H9 (cell line): ENCODE measurements at regions not wholly inside any gene's neighbourhood (a gene's known extent, or its start where the extent isn't known, plus 50 kb on each side); places are given as distances from the start of the nearest gene placed in this dataset.

Experiments used
- DNase-seq: peaks from one replicate; pipeline ENCODE4 v3.0.0-alpha.2; 2017
- H2AFZ ChIP-seq: one replicate; pipeline ENCODE4 v1.6.1; 2013; ENCODE audit warnings: mild to moderate bottlenecking, low read length, control low read depth, moderate library complexity
- H2AK5ac ChIP-seq: 2 replicates; pipeline ENCODE4 v1.6.1; 2013; ENCODE audit warnings: low read length, control low read depth, mixed read lengths; ENCODE audit not compliant: insufficient read length
- H2BK120ac ChIP-seq: one replicate; pipeline ENCODE4 v1.6.1; 2013; ENCODE audit warnings: low read depth, mild to moderate bottlenecking, low read length, control low read depth, inconsistent platforms; ENCODE audit not compliant: poor library complexity, severe bottlenecking
- H2BK12ac ChIP-seq: 2 replicates; pipeline ENCODE4 v1.6.1; 2013; ENCODE audit warnings: low read length, control low read depth, mixed read lengths, low read depth; ENCODE audit not compliant: insufficient read length
- H2BK15ac ChIP-seq: 2 replicates; pipeline ENCODE4 v1.6.1; 2013; ENCODE audit warnings: low read depth, low read length, control low read depth
- H2BK20ac ChIP-seq: one replicate; pipeline ENCODE4 v1.6.1; 2013; ENCODE audit warnings: low read depth, mild to moderate bottlenecking, low read length, control low read depth, inconsistent platforms; ENCODE audit not compliant: poor library complexity, severe bottlenecking
- H2BK5ac ChIP-seq: 2 replicates; pipeline ENCODE4 v1.6.1; 2013; ENCODE audit warnings: low read length, control low read depth, mixed read lengths; ENCODE audit not compliant: insufficient read length
- H3K14ac ChIP-seq: 2 replicates; pipeline ENCODE4 v1.6.1; 2013; ENCODE audit warnings: low read length, control low read depth; ENCODE audit not compliant: insufficient read depth
- H3K18ac ChIP-seq: 2 replicates; pipeline ENCODE4 v1.6.1; 2013; ENCODE audit warnings: low read depth, mild to moderate bottlenecking, mixed read lengths, low read length, control low read depth; ENCODE audit not compliant: insufficient read length
- H3K23ac ChIP-seq: 2 replicates; pipeline ENCODE4 v1.6.1; 2013; ENCODE audit warnings: low read length, control low read depth, mixed read lengths, low read depth; ENCODE audit not compliant: insufficient read length
- H3K23me2 ChIP-seq: 2 replicates; pipeline ENCODE4 v1.6.1; 2013; ENCODE audit warnings: low read depth, mild to moderate bottlenecking, mixed read lengths, low read length, control low read depth; ENCODE audit not compliant: insufficient read length, poor library complexity, severe bottlenecking
- H3K27ac ChIP-seq: 2 replicates; pipeline ENCODE4 v1.5.1; 2013; ENCODE audit warnings: low read length, control low read depth, mixed read lengths, low read depth; ENCODE audit not compliant: insufficient read length
- H3K27me3 ChIP-seq: 2 replicates; pipeline ENCODE4 v1.6.1; 2013; ENCODE audit warnings: low read length, control low read depth, inconsistent platforms; ENCODE audit not compliant: insufficient read depth
- H3K4ac ChIP-seq: 2 replicates; pipeline ENCODE4 v1.6.1; 2013; ENCODE audit warnings: low read depth, mild to moderate bottlenecking, control low read depth, inconsistent platforms, low read length, moderate library complexity
- H3K4me1 ChIP-seq: 2 replicates; pipeline ENCODE4 v1.6.1; 2013; ENCODE audit warnings: low read length, control low read depth, inconsistent platforms; ENCODE audit not compliant: insufficient read depth
- H3K4me2 ChIP-seq: 2 replicates; pipeline ENCODE4 v1.6.1; 2013; ENCODE audit warnings: low read length, control low read depth, mixed read lengths; ENCODE audit not compliant: insufficient read length, insufficient read depth
- H3K56ac ChIP-seq: 2 replicates; pipeline ENCODE4 v1.6.1; 2013; ENCODE audit warnings: low read depth, mild to moderate bottlenecking, mixed read lengths, low read length, control low read depth; ENCODE audit not compliant: insufficient read length
- H3K79me1 ChIP-seq: 2 replicates; pipeline ENCODE4 v1.6.1; 2013; ENCODE audit warnings: low read depth, mild to moderate bottlenecking, moderate library complexity, low read length, control low read depth, inconsistent platforms; ENCODE audit not compliant: insufficient read depth, poor library complexity, severe bottlenecking
- H3K79me2 ChIP-seq: 2 replicates; pipeline ENCODE4 v1.6.1; 2013; ENCODE audit warnings: low read length, control low read depth, inconsistent platforms; ENCODE audit not compliant: insufficient read depth
- H3K9ac ChIP-seq: 2 replicates; pipeline ENCODE4 v1.6.1; 2013; ENCODE audit warnings: low read length, control low read depth, mixed read lengths; ENCODE audit not compliant: insufficient read length; ENCODE audit errors: extremely low read depth
- H3K9me3 ChIP-seq: one replicate; pipeline ENCODE4 v1.6.1; 2013; ENCODE audit warnings: low read depth, low read length, inconsistent platforms; ENCODE audit not compliant: control insufficient read depth
- H3T11ph ChIP-seq: one replicate; pipeline ENCODE4 v1.6.1; 2013; ENCODE audit warnings: mild to moderate bottlenecking, low read length, control low read depth, inconsistent platforms
- H4K20me1 ChIP-seq: one replicate; pipeline ENCODE4 v1.6.1; 2013; ENCODE audit not compliant: control insufficient read depth, insufficient read length, insufficient read depth
- H4K5ac ChIP-seq: 2 replicates; pipeline ENCODE4 v1.6.1; 2013; ENCODE audit warnings: low read depth, mild to moderate bottlenecking, mixed read lengths, low read length, control low read depth; ENCODE audit not compliant: insufficient read length
- H4K8ac ChIP-seq: replicated peaks from 2 replicates; pipeline ENCODE4 v1.6.1; 2013; ENCODE audit warnings: low read length, control low read depth, mixed read lengths, low read depth; ENCODE audit not compliant: insufficient read length
- H4K91ac ChIP-seq: 2 replicates; pipeline ENCODE4 v1.6.1; 2013; ENCODE audit warnings: low read depth, mild to moderate bottlenecking, moderate library complexity, mixed read lengths, low read length, control low read depth; ENCODE audit not compliant: insufficient read length
- H3K27ac Mint-ChIP-seq, 3 experiments: 2 replicates in 2 of 3; 3 replicates in 1 of 3; pipeline ENCODE4 v1.8.0; 2020 to 2021; ENCODE audit warnings: mixed read lengths in 3 of 3, mild to moderate bottlenecking in 1 of 3, moderate library complexity in 1 of 3
- H3K27me3 Mint-ChIP-seq: 2 replicates; pipeline ENCODE4 v1.8.0; 2021; ENCODE audit warnings: low read depth, mild to moderate bottlenecking, moderate library complexity, mixed read lengths
- H3K36me3 Mint-ChIP-seq, 3 experiments: 2 replicates in 2 of 3; 3 replicates in 1 of 3; pipeline ENCODE4 v1.8.0; 2020 to 2021; ENCODE audit warnings: low read depth in 3 of 3, mixed read lengths in 3 of 3; ENCODE audit not compliant: insufficient read depth in 1 of 3
- H3K4me1 Mint-ChIP-seq, 2 experiments: 2 replicates each; pipeline ENCODE4 v1.8.0; 2020; ENCODE audit warnings: mixed read lengths in 2 of 2
- H3K4me3 Mint-ChIP-seq, 2 experiments: 2 replicates in 1 of 2; 3 replicates in 1 of 2; pipeline ENCODE4 v1.8.0; 2020 to 2021; ENCODE audit warnings: mild to moderate bottlenecking in 2 of 2, mixed read lengths in 2 of 2, moderate library complexity in 1 of 2
- H3K9me3 Mint-ChIP-seq, 2 experiments: 2 replicates in 1 of 2; 3 replicates in 1 of 2; pipeline ENCODE4 v1.8.0; 2020; ENCODE audit warnings: mild to moderate bottlenecking in 2 of 2, mixed read lengths in 2 of 2, moderate library complexity in 1 of 2
- WGBS: extraction: QIAGEN DNeasy Blood & Tissue Kit; methylation state at CpG from one replicate; pipeline ENCODE4 v1.1.7; 2013; ENCODE audit warnings: missing lambda C conversion rate, low lambda C conversion rate, mixed read lengths; ENCODE audit not compliant: insufficient read length; ENCODE audit errors: extremely low coverage; 5-methylcytosine and 5-hydroxymethylcytosine counted together
- TF ChIP-seq, protein P1 (sequence below): fragments of 200-600 bp; sonication (generic); conservative IDR thresholded peaks from 3 replicates; pipeline ENCODE4 v1.8.0; 2021; ENCODE audit warnings: antibody characterized with exemption, mild to moderate bottlenecking

DNA sequence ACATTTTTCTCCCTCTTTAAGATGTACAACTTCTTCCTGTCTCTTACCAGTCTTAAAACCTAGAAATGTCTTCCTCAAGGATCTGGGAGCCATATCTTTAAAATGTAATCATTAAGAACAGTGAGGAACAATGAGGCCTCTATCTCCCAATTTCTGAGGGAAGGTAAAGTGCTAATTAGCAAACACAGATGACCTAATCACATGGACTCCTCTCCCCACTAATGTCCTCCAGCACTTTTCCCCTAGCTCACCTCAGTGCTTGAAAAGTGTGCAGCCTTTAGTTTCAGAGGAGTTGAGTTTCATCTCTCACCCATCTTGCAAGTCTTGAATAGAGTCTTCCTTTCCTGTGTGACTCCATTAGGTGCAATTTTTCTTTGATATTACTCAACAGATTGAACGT is 771.0 kb downstream of the PDCD6IP start:
- Histone ChIP-seq H3K4me1 (no peaks in the 10 kb centered on the region), H3K18ac (no peak overlapping the region), H3K14ac (no peak overlapping the region), H3K79me1 (no peaks in the 10 kb centered on the region), H4K8ac (no peak overlapping the region), H3K23me2 (no peaks in the 10 kb centered on the region), H2BK12ac (no peak overlapping the region), H2BK20ac (no peak overlapping the region), H2BK15ac (no peak overlapping the region), H4K5ac (no peak overlapping the region), H3T11ph (no peak overlapping the region), H2AFZ (no peak overlapping the region), H2BK5ac (no peak overlapping the region), H3K79me2 (no peaks in the 10 kb centered on the region), H3K4me2 (no peak overlapping the region), H4K91ac (no peak overlapping the region), H3K4ac (no peak overlapping the region), H3K23ac (no peak overlapping the region), H3K9me3 (no peaks in the 10 kb centered on the region), H2BK120ac (no peak overlapping the region), H3K27ac (no peak overlapping the region), H2AK5ac (no peak overlapping the region), H3K27me3 (no peaks in the 10 kb centered on the region), H3K56ac (no peak overlapping the region), H4K20me1 (no peaks in the 10 kb centered on the region), H3K9ac (no peak overlapping the region)
- H3K4me1 Mint-ChIP-seq = peaks cover 6 to 10% of the 10 kb centered on the region in 2 experiments
- H3K27me3 Mint-ChIP-seq = no peaks in the 10 kb centered on the region
- H3K4me3 Mint-ChIP-seq = no peak overlapping the region
- TF ChIP-seq, protein P1, sequence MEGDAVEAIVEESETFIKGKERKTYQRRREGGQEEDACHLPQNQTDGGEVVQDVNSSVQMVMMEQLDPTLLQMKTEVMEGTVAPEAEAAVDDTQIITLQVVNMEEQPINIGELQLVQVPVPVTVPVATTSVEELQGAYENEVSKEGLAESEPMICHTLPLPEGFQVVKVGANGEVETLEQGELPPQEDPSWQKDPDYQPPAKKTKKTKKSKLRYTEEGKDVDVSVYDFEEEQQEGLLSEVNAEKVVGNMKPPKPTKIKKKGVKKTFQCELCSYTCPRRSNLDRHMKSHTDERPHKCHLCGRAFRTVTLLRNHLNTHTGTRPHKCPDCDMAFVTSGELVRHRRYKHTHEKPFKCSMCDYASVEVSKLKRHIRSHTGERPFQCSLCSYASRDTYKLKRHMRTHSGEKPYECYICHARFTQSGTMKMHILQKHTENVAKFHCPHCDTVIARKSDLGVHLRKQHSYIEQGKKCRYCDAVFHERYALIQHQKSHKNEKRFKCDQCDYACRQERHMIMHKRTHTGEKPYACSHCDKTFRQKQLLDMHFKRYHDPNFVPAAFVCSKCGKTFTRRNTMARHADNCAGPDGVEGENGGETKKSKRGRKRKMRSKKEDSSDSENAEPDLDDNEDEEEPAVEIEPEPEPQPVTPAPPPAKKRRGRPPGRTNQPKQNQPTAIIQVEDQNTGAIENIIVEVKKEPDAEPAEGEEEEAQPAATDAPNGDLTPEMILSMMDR = no peak
- no CpG with 5 or more reads among the region's 1 CpG for WGBS
- peak overlapping the region in 1 of 3 experiments; percentile 23; a peak in 1 of 7 replicates for H3K27ac Mint-ChIP-seq
- peaks cover 0 to 9% (median 5%) of the 10 kb centered on the region in 3 experiments; a peak in 3 of 7 replicates for H3K36me3 Mint-ChIP-seq
- H3K9me3 Mint-ChIP-seq = peaks cover 6 to 13% of the 10 kb centered on the region in 2 experiments; a peak in 3 of 5 replicates
- no peak for DNase-seq
